ENCODE measurements at regions not wholly inside any gene's neighbourhood (a gene's known extent, or its start where the extent isn't known, plus 50 kb on each side); places are given as distances from the start of the nearest gene placed in this dataset.

- TF ChIP-seq POLR2AphosphoS5 (IDR thresholded peaks at IDR 0.05; ENCODE audit: low read depth, low read length): no peak
- TF ChIP-seq CTCF (IDR thresholded peaks at IDR 0.05): no peak
Measured at GRCh38 chr14:57139173-57139572, 129.5 kb downstream of the EXOC5 start.
